HEK293 (cell line): ENCODE measurements at regions not wholly inside any gene's neighbourhood (a gene's known extent, or its start where the extent isn't known, plus 50 kb on each side); places are given as distances from the start of the nearest gene placed in this dataset.

Experiments used
- CTCF ChIP-seq: fragments of 450-650 bp; formaldehyde crosslinking; IDR thresholded peaks from 2 replicates; pipeline ENCODE4 v1.5.1; 2016; ENCODE audit warnings: missing biosample characterization, missing genetic modification characterization
- SETDB1 ChIP-seq: IDR thresholded peaks from one replicate; pipeline ENCODE4 v1.6.1; 2017; ENCODE audit warnings: mild to moderate bottlenecking, low read length, moderate library complexity, mixed read lengths; ENCODE audit not compliant: insufficient read length
- ZNF112 ChIP-seq: fragments of 450-650 bp; formaldehyde crosslinking; IDR thresholded peaks from 2 replicates; pipeline ENCODE4 v1.5.0; 2017; ENCODE audit warnings: missing biosample characterization, missing genetic modification characterization
- ZNF146 ChIP-seq: fragments of 450-650 bp; formaldehyde crosslinking; IDR thresholded peaks from 2 replicates; pipeline ENCODE4 v1.5.1; 2016; ENCODE audit warnings: missing biosample characterization, missing genetic modification characterization
- ZNF174 ChIP-seq: fragments of 450-650 bp; formaldehyde crosslinking; IDR thresholded peaks from 2 replicates; pipeline ENCODE4 v1.5.0; 2017; ENCODE audit warnings: missing biosample characterization, mild to moderate bottlenecking, missing genetic modification characterization
- ZNF274 ChIP-seq, 2 experiments: fragments of 200-500 bp in 1 of 2; fragments of 450-650 bp in 1 of 2; sonication (Bioruptor generic) in 1 of 2; formaldehyde crosslinking in 1 of 2; IDR thresholded peaks; 2 replicates each; pipeline versions ENCODE4 v1.5.1 to v1.6.1; 2014 to 2016; ENCODE audit warnings: borderline replicate concordance in 1 of 2, inconsistent platforms in 1 of 2, low read length in 1 of 2, missing biosample characterization in 1 of 2, missing genetic modification characterization in 1 of 2
- ZNF548 ChIP-seq: fragments of 450-650 bp; formaldehyde crosslinking; IDR thresholded peaks from 2 replicates; pipeline ENCODE4 v1.5.1; 2016; ENCODE audit warnings: missing biosample characterization, missing genetic modification characterization
- ZNF600 ChIP-seq: fragments of 450-650 bp; formaldehyde crosslinking; IDR thresholded peaks from 2 replicates; pipeline ENCODE4 v1.5.1; 2016; ENCODE audit warnings: missing biosample characterization, missing genetic modification characterization

- TF ChIP-seq CTCF (tag by site-specific recombination): no peak
- TF ChIP-seq SETDB1: no peak
- no peak for TF ChIP-seq ZNF112 (tag by site-specific recombination)
- TF ChIP-seq ZNF146 (tag by site-specific recombination): no peak
- no peak for TF ChIP-seq ZNF548 (tag by site-specific recombination)
- TF ChIP-seq ZNF274 (IDR thresholded peaks at IDR 0.05; ENCODE audit: low read length): no peak
- no peak for TF ChIP-seq ZNF274 (tag by site-specific recombination; IDR thresholded peaks at IDR 0.05; ENCODE audit: borderline replicate concordance)
- TF ChIP-seq ZNF174 (tag by site-specific recombination): no peak
- TF ChIP-seq ZNF600 (tag by site-specific recombination): no peak
These were observed 230.0 kb downstream of the SNX13 start for GRCh38 chr7:17710312-17710711.
